ENCODE measurements at regions not wholly inside any gene's neighbourhood (a gene's known extent, or its start where the extent isn't known, plus 50 kb on each side); places are given as distances from the start of the nearest gene placed in this dataset.
A peak's percentile ranks its signal among the peaks of the same experiment; 100 is the strongest.
"Not testable (repeated sequence)": the region's sequence is repeated elsewhere in the genome, so short reads cannot be mapped to it uniquely, and the experiment has no call there.

DNA sequence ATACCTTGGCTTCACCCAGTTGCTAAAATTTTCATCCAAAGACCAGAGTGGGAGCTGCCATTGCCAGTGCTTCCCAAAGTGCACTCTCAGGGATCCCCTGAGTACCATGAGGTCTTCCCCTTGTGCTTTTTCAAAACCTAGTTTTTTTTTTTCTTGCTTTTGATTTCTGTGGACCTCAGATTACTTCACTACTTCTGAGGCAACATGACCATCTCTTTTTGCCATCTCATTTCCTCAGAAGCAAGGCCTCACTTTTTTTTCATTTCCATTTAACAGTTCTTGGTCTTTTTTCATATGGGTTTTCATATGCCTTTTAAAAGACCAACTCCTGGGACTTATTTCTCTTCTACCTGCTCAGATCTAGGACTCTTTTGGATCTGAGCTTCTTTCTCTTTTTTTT is 64.1 kb upstream of the MMS22L start:
- no peak for DNase-seq

DNA sequence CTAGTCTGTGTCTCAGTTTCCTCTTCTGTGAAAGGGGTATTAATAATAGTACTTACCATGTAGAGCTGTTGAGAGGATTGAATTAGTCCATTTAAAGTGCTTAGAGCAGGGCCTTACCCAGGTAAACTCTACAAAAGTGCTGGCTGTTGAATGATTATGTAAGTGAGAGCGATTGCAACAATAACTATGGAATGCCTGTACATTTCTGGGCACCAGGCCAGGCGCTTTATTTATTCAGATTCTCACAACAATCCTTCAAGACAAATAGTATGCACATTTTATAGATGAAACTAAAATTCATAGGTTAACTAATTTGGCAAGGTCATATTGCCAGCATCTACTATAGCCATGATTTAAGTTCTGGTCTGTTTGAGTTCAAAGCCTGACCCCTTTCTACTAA is 78.3 kb upstream of the MMS22L start:
- DNase-seq, result peak; percentile 5

DNA sequence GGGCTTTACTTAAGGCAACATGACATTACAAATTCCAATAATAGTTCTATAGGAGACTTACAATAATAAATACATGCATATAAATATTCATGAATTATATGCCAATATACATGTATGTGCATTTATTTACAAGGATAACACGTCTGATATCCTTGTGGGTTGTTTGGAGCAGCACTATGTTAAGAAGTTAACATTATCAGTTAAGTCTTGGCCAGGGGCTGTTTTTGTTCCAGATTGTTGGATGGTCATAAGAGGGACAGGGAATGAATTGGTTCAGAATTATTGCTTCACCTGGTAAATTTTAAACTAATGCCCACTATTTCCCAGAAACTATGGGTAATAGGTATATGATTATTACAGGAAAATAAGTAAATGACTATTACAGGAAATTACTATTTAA is 81.3 kb upstream of the MMS22L start:
- no peak for DNase-seq

DNA sequence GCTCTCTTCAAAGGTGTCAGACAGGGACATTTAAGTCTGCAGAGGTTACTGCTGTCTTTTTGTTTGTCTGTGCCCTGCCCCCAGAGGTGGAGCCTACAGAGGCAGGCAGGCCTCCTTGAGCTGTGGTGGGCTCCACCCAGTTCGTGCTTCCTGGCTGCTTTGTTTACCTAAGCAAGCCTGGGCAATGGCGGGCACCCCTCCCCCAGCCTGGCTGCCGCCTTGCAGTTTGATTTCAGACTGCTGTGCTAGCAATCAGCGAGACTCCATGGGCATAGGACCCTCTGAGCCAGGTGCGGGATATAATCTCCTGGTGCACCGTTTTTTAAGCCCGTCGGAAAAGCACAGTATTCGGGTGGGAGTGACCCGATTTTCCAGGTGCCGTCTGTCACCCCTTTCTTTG is 99.1 kb upstream of the MMS22L start:
- DNase-seq, result not testable (repeated sequence)

DNA sequence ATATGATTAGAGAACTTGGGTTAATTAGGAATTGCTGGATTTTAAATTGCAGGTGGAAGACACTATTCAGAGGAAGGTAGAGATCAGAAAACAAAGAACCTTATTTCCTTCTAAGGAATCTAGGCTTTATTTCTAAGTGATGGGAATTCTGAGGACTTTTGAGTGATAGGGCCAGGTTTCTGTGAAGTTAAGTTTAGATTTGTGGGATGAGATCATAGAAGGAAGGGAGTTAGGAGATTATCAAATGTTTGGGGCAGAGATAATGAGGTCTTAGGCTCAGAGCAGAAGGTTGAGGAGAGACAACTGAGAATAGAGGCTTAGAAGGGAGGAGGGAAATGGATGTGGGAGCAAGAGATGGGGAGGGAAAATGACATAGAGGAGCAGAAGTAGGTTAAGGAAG is 109.7 kb upstream of the MMS22L start:
- no peak for DNase-seq

DNA sequence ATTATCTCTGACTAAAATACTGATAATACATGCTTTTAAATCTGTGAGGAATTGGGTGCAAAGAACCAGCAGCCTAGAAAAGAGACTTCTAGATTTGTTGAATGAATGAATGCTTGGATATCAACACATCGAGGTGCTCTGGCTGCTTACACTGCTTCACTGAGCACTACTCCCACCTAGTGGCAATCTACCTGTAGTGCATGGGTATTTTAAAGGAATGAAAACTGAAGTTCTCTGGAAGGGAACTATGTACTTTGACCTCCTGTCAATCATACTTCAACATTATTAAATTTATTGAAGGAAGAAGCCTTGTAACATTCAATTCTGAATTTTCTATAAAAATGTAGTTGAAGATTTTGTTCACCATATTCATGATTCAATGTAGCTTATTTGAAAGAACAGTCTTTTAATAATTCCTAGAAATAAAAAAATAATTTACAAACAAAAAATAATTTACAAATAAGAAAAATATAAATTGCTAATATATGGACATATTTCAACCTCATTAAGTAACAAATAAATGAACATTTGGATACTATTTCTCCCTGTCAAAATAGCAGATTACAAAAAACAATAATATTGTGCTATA is 111.2 kb upstream of the MMS22L start:
- peak; percentile 48 for DNase-seq

DNA sequence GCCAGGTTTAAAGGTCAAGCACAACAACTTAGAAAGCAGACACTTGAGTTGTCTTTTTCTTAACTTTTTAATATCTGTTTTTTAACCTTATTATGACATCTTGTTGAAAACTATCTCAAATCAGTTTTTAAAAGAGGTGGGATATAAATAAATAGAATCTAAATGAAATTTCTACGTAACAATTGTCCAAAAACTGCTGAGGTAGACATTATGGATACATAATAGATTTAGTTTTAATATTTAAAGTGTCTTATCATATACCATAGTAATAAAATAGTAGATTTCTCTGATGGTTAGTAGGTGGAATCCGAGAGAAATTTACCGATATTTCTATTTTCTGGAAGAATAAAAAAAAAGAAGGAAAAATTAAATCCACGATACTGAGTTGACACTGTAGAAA is 113.9 kb upstream of the MMS22L start:
- no peak for DNase-seq

DNA sequence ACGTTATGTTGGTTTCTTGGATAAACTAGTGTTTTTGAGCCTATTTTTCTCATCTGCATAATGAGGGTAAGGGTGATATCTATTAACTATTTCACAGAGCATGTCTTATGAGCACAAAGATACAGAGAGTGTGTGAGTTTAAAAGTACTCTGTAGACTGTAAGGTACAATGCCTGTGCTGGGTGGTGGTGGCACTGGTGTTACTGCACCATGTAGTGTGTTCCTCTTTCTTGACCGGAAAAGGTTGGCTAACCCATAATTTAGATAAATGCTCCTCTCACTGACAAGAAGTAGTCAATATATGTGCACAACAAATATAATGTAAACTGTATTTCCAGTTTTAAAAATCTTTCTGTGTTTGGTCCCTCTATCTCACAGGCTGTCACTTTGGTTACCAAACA is 116.2 kb upstream of the MMS22L start:
- DNase-seq, result no peak

DNA sequence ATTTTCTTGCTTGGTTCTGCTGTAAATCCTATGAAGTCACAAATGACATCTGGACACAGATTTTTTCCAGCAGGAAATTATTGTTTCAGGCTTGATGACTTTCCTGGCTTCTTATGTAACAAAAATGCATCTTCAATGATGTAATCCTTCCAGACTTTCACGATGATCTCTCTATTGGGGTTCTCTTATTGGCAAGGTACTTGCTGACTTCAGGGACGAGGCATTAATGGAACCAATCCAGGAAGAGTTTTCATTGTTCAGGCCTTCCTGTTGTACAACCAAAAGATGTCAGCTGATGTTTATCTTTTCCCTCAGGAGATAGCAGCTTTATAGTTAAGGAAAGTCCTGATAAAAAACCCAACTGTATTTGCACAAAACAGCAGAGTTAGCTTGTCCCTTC is 118.5 kb upstream of the MMS22L start:
- DNase-seq, result peak; percentile 50

DNA sequence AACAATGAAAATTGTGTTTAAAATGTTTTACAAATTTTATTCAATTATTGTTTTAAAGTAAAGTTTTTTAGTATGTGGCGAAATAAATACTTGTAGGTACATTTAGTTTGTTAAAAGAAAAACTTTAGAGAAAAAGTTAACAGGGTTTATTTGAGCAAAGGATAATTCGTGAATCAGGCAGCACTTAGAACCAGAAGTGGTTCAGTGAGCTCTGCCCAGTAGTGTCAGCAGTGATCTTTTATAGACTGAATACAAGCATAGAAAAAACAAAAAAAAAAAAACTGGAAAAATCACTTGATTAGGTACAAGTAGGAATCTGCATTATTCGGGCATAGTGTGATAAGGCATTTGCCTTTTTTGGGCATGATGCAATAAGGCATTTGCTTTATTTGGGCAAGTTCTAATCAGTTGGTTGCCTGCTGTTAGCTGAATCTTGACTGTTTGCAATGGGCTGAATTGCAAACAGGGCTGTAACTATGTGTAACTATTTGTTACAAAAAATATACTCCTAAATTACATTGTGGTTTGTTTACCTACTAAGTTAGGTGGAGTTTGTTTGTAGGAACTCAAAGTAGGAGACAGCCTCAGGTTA is 122.9 kb upstream of the MMS22L start:
- DNase-seq, result no peak

DNA sequence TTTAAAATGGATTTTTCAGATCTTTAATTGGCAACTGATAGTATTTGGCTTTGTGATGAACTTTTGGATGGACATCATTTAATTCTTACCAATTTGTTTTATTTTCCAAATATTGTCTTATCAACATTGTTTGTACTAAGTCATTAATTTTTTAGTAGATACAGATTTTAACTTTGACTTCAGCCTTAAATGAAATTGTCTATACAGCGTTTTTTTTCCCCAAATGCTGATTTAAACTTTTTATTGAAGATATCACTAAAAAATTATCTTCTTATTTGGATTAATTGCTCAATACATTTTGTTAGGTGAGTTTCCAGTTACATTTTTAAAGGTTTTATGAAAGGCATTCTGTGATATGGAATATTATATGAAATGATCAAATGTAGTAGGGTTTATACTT is 123.6 kb upstream of the MMS22L start:
- DNase-seq, result no peak

DNA sequence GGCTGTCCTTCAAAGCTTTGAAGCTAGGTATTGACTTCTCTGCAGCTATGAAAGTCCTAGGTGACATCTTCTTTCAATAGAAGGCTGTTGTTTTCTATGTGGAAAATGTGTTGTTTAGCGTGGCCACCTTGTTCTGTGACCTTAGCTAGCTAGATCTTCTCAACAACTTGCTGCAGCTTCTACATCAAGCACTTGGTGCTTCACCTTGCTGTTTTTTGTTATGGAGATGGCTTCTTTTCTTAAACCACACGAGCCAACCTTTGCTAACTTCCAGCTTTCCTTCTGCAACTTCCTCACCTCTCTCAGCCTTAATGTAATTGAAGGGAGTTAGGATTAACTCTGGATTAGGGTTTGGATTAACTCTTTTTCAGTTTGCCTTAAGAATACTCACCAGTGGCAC is 128.6 kb upstream of the MMS22L start:
- DNase-seq, result no peak

DNA sequence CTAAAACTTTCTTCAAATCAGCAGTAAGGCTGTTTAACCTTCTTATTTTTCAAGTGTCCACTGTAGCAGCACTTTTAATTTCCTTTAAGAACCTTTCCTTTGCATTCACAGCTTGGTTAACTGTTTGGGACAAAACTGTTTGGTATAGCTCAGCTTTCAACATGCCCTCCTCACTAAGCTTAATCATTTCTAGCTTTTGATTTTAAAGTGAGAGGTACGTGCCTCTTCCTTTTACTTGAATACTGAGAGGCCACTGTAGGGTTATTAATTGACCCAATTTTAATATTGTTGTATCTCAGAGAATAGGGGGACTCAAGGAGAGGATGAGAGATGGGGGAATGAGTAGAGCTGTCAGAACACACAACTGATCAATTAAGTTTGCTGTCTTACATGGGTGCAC is 129.5 kb upstream of the MMS22L start:
- no peak for DNase-seq

DNA sequence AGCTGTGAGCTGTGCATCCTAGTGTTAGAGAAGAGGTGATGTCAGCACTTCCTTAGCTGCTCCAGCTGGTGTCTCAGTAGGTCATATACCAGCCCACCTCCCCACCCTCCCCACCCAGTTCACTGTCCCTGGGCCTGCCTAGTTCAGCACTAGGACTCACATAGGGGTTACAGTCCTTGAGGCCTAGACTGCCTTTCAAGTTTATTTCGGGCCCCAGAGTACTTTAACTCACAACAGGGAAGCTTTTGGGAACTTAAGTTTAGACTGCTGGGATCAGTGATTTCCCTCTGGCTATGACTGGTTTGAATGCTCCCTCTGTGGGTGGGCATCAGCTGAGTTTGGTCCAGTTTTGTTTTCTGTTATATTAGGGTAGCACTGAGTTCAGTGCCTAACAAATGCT is 139.2 kb upstream of the MMS22L start:
- no peak for DNase-seq

DNA sequence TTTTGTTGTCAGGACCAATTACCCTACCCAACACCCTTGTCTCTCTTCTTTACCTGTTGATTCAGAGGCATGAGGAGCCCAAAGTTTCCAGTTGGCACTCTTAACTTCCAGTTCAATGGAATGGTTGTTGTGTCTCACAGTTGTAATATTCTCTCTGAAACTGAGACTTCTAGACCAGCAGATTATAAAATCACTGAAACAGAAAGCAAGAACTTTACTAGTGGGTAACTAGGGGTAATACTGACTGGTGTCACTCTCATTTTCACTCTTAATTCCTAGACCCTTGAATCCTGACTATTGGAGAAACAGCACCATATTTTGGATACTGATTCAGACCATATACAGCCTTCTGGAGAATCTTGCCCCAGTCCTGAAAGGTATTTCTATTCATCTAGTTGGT is 140.2 kb upstream of the MMS22L start:
- no peak for DNase-seq

DNA sequence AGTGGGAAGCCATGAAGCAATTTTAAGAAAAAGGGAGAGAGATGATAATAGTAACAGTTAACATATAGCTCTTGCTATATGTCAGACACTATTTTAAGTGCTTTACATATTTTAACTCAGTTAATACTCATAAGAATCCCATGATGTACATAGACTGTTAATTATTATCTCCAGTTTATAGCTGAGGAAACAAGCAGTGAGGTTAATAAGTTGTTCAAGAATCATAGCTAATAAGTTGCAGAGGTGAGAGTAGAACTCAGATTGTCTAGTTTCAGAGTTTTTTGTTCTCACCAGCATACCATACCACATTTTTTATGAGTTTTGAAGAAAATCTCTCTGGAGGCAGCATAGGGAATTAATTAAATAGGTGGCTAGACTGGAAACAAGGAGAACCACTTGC is 144.6 kb upstream of the MMS22L start:
- no peak for DNase-seq

DNA sequence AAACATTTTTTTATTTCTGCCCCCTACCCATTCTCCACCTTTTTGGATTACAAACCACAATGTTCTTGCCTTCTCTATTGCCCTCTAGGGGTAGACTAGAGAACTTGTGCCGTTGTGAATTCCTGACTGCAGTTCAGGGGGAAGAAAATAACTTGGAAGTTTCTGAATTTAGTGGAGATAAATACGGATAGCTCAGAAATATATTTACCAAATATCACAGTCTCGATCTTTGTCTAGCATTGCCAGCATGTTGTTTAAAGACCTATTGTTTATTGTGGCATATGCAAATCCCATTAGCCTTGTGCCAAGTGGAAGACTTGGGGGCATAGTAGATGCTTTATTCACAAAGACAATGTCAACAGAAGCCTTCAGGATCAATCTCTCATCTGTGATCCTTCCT is 154.1 kb upstream of the MMS22L start:
- peak; percentile 14 for DNase-seq

DNA sequence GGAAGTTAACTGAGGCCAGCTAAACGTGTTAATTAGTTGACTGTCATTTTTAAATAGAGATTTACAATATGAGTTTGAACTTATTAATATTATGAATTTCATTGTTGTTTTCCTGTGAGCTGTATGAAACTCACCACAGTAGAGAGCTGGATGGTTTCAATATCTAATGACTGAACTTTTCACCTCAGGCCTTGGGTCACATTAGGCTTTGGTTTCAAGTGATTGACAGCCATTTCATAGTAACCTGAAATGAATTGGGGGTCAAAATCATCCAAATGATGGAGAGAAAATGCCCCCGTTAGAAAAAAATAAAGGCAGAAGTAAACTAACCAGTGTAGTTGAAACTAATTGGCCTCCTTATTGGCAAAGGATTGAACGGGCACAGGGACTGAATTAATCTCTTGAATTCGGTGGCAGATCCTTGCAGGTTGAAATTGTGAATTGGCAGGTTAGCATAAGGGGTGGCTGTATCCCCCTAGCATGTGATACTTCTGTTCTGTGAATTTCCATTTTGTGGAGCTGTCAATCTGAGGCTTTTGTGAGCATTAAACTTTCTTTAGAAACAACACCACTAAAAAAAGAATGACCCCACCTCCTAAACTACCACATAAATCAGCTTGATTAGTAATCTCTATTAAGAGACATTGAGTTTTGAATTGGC is 155.1 kb upstream of the MMS22L start:
- DNase-seq, result no peak

DNA sequence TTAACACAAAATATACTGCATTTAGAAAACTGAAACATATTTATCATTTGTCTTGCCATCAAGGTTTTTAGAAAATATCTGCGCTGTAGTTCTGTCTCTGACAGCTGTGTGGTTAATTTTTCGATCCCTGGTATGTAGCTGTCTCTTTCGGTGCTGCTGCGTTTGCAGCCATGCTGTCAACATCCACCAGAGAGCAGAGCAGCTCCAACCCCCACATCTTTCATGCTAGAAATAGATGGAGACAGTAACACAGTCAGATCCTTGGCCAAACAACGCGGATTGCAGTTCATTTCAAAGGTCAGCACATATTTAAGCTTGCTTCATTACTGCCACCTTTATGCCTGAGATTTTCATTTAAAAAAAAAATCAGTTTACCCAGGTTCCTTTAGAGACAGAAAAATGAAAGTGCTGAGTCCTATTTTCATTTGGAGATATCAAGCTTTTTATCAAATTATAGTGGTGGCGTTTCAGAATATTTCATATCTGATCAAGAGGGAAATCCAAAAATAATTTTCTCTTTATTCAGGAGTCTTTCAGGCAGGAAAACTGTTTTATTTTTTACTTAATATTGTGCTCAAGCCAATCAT is 157.7 kb upstream of the MMS22L start:
- peak; percentile 48 for DNase-seq

DNA sequence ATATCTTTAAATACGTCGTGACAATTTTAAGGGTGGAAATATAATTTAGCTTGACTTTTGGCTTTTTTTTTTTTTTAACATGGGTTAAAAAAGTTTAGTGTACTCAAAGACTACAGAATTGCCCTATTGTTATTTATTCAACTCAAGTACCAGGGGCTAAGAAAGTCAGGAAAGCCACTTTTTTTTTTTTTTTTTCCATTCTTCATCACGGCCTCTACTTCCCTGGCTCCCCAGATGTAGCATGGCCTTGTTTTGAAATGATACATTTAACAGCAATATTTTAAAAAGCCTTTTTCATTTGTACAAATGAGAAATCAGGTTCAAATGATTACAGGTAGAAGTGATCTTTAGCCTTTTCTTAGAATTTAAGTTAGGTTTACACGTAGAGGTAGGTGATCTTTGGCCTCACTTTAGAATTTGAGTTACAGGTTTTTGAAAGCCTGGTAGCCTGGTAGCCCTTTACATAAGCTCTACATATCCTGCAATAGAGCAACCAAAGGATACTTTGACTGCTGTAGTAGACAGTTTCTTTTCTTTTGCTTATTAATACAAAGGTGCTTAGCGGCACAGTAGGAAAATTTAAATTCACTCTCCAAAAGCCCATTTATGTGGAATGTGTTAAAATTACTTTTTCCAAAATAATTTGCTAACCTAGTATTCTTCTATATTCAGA is 160.5 kb upstream of the MMS22L start:
- no peak for DNase-seq

DNA sequence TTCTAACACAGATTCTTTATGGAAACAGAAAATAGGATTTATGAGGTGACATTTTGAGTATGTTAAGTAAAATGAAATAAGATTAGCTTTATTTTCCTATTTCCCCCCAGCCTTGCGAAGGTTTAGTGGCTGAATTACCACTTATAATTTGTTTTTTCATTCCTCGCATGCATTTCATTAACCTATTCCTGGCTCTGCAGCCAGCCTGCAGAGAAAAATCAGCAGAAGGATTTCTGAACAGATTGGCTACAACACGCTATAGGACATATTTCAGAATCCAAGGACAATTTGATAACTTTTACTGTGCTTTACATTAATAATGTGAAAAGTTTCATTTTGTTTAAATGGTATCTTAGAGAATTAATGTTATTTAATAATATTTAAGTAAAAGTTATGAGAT is 162.4 kb upstream of the MMS22L start:
- no peak for DNase-seq

DNA sequence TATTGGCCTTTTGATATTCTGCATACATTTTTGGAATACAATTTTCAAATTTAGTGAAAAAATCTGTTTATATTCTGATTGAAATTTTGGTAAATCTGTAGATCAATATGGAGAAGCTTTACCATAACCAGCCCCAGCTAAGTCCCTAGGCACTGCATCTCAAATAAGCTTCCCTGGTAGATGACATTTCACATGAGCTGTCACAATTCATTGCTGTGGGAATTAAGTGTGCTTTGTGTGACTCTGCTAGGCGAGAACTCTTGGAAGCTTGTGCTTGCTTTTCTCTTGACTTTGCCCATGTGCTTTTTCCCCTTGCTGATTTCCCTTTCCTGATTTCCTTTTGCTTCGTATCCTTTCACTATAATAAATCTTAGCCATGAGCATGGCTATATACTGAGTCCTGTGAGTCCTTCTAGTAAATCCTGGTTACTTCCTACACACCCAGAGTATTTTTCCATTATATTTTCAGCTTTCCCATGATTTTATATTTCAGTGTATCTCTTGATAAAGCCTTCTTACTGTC is 166.5 kb upstream of the MMS22L start:
- DNase-seq, result no peak

DNA sequence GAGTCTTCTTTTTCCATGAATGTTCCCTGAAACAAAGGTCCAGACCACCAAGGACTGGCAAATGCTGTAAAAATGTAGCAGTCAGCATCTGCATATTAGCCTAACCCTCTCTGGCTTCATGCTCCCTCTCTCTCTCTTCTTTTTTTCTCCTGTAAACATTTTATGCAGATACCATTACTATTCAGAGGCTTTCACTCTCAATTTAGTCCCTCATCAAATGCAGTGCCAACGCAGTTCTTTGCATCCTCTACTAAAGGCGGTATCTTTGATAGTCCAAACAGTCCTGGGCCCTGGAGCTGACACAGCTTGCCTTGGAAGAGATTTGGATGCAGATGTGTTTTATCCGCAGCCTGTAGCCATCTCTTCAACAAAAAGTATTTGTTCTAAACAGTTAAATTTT is 167.1 kb upstream of the MMS22L start:
- DNase-seq, result no peak
